Nephron (organoid): ENCODE measurements at regions not wholly inside any gene's neighbourhood (a gene's known extent, or its start where the extent isn't known, plus 50 kb on each side); places are given as distances from the start of the nearest gene placed in this dataset.

Experiments
- H3K27ac Mint-ChIP-seq, 3 experiments: 2 replicates each; pipeline ENCODE4 v1.8.0; 2020; ENCODE audit warnings: mixed read lengths in 3 of 3, mild to moderate bottlenecking in 2 of 3, moderate library complexity in 1 of 3
- H3K27me3 Mint-ChIP-seq: 2 replicates; pipeline ENCODE4 v1.8.0; 2021; ENCODE audit warnings: low read depth, mild to moderate bottlenecking, moderate library complexity, mixed read lengths
- H3K36me3 Mint-ChIP-seq: 2 replicates; pipeline ENCODE4 v1.8.0; 2020; ENCODE audit warnings: low read depth, mixed read lengths
- H3K4me1 Mint-ChIP-seq: 2 replicates; pipeline ENCODE4 v1.8.0; 2020; ENCODE audit warnings: mixed read lengths
- H3K4me3 Mint-ChIP-seq, 3 experiments: 2 replicates each; pipeline ENCODE4 v1.8.0; 2020; ENCODE audit warnings: mild to moderate bottlenecking in 3 of 3, mixed read lengths in 3 of 3, moderate library complexity in 2 of 3
- H3K9me3 Mint-ChIP-seq: 2 replicates; pipeline ENCODE4 v1.8.0; 2020; ENCODE audit warnings: mixed read lengths
- TF ChIP-seq, protein P1 (sequence below), 3 experiments: fragments of 200-600 bp; sonication (generic); IDR thresholded peaks; one replicate each; pipeline ENCODE4 v1.5.0; 2021; ENCODE audit warnings: antibody characterized with exemption in 3 of 3; ENCODE audit not compliant: unreplicated experiment in 3 of 3

DNA sequence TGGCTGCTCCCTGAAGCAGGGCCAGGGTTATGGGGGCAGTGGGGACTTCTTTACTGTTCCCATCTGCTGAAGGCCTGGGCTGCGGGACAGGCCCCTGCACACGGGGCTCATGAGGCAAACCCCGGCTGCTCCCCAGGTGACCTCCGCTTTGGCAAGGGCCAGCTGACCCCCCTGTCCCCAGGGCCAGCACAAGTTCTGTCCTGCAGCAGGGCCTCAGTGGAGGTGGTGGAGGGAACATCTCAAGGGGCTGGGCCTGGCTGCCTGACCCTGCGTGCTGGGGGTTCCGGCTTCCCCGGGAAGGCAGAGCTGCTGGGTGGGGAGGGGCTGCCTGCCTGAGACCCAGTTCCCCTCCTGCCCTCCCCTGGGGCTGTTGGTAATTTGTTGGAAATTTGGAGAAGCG, 67.4 kb upstream of the RNU6ATAC start:
- no peak overlapping the region for H3K27ac Mint-ChIP-seq
- peaks cover 51% of the 10 kb centered on the region for H3K27me3 Mint-ChIP-seq
- no peaks in the 10 kb centered on the region for H3K36me3 Mint-ChIP-seq
- no peaks in the 10 kb centered on the region for H3K9me3 Mint-ChIP-seq
- H3K4me3 Mint-ChIP-seq: no peak overlapping the region
- peaks cover 17% of the 10 kb centered on the region for H3K4me1 Mint-ChIP-seq
- TF ChIP-seq, protein P1, sequence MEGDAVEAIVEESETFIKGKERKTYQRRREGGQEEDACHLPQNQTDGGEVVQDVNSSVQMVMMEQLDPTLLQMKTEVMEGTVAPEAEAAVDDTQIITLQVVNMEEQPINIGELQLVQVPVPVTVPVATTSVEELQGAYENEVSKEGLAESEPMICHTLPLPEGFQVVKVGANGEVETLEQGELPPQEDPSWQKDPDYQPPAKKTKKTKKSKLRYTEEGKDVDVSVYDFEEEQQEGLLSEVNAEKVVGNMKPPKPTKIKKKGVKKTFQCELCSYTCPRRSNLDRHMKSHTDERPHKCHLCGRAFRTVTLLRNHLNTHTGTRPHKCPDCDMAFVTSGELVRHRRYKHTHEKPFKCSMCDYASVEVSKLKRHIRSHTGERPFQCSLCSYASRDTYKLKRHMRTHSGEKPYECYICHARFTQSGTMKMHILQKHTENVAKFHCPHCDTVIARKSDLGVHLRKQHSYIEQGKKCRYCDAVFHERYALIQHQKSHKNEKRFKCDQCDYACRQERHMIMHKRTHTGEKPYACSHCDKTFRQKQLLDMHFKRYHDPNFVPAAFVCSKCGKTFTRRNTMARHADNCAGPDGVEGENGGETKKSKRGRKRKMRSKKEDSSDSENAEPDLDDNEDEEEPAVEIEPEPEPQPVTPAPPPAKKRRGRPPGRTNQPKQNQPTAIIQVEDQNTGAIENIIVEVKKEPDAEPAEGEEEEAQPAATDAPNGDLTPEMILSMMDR (IDR thresholded peaks at IDR 0.05; ENCODE audit: unreplicated experiment in 3 of 3): no peak

DNA sequence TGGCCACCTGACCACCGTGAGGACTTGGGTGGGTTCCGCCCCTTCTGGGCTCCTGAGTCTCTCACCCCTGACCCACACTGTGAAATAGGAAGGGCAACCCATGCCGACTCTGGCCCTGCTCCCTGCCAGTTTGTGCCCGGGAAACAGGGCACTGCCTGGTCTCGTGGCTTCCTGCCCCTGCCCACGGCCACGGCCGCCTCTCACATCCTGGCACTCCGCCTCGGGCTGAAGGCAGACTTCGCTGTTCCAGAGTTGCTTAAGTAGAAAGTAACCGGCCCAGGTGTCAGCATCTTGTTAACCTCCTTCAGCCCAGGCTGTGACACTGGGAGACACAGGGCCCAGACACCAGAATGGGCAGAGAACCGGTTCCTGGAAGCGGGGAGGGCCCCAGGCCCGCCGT, 68.7 kb upstream of the RNU6ATAC start:
- Mint-ChIP-seq H3K36me3 (no peaks in the 10 kb centered on the region), H3K27ac (no peak overlapping the region), H3K9me3 (no peaks in the 10 kb centered on the region), H3K27me3 (peaks cover 42% of the 10 kb centered on the region), H3K4me3 (no peak overlapping the region), H3K4me1 (peaks cover 10% of the 10 kb centered on the region)
- TF ChIP-seq, protein P1 (IDR thresholded peaks at IDR 0.05; ENCODE audit: unreplicated experiment in 3 of 3): no peak

DNA sequence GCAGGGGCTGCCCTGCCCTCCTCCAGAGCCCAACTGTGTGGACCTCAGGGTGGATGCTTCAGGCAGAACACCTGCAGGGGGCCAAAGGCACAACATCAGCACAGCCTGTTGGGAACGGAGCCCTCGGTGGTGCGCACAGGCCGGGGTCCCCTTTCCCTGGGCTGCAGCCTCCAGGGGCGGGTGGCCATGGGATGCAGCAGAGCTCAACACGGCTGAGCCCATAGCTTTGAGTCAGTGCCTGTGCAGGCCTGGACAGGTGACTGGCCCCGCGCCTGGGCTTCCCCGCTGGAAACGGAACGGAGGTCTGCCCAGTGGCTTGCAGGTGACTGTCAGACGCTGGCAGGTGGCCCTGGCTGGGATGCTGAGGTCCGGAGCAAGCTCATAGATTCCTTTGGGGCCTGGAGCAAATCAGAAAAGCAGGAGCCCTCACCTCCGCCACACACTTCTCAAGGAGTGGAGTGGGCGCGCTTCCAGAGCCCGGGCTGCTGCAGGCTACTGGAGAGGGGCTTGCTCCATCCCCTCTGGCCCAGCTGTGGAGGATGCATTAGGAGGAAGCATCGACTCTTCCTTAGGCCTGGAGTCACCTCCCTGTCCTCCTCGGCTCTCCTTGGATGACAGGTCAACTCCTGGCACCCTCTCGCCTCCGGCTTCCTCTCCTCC, 69.8 kb upstream of the RNU6ATAC start:
- Mint-ChIP-seq H3K4me1 (peaks cover 5% of the 10 kb centered on the region), H3K36me3 (no peaks in the 10 kb centered on the region), H3K9me3 (no peaks in the 10 kb centered on the region), H3K27ac (no peak overlapping the region), H3K4me3 (no peak overlapping the region), H3K27me3 (peaks cover 38% of the 10 kb centered on the region)
- TF ChIP-seq, protein P1 (IDR thresholded peaks at IDR 0.05; ENCODE audit: unreplicated experiment in 3 of 3): no peak

DNA sequence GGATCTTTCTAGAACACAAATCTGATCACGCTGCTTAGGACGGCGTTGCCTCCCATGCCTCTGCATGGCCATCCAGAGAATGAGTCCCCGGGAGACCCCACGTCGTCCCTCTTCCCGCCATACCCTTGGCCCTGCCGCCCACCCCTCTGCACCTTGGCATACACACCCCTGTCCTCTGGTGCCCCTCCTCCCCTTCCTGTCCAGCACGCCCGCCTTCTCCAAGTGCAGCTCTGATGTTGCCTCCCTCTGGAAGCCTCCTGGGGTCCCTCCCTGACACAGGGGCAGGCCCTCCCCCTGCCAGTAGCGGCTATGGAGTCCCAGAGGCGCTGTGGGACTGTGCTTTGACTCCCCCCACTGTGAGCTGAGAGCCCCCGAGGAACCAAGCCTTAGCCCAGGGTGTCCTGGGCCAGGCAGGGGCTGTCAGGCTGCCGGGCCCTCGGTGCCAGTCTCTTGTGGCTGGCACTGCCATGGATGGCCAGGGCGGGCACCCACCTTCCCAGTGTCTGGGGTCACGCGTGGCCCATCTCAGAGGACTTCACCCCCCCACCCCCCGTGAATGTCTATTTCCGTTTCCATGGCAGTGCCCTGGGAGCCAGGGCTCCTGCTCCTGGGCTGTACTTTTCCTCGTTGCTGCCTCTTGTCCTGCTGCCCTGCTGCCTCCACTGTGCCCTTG, 70.5 kb upstream of the RNU6ATAC start:
- H3K27me3 Mint-ChIP-seq: peaks cover 35% of the 10 kb centered on the region
- TF ChIP-seq, protein P1 (IDR thresholded peaks at IDR 0.05; ENCODE audit: unreplicated experiment in 3 of 3): no peak
- H3K27ac Mint-ChIP-seq: no peak overlapping the region
- H3K9me3 Mint-ChIP-seq: no peaks in the 10 kb centered on the region
- H3K4me1 Mint-ChIP-seq: peaks cover 5% of the 10 kb centered on the region
- no peak overlapping the region for H3K4me3 Mint-ChIP-seq
- no peaks in the 10 kb centered on the region for H3K36me3 Mint-ChIP-seq

DNA sequence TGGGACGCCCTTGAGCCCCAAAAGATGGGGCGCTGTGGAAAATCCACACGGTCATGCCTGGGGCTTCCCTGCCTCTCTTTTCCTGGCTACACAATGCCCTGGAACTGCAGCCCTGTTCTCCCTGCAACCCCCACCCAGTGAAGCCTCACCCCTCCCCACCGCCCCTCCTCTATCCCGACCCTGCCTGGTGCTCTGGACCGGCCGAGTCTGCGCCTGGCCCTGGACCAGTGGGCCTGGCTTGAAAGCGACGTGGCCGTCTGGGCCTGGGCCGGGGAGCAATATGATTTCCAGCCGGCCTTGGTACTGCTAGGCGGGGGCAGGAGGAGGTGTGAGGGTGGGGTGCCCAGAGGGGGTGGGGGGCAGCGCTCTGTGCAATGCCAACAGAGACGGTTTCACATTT, 71.0 kb upstream of the RNU6ATAC start:
- TF ChIP-seq, protein P1 (IDR thresholded peaks at IDR 0.05; ENCODE audit: unreplicated experiment in 3 of 3): no peak
- Mint-ChIP-seq H3K4me3 (no peak overlapping the region), H3K27me3 (peaks cover 32% of the 10 kb centered on the region), H3K4me1 (peaks cover 10% of the 10 kb centered on the region), H3K36me3 (no peaks in the 10 kb centered on the region), H3K27ac (no peak overlapping the region), H3K9me3 (no peaks in the 10 kb centered on the region)

DNA sequence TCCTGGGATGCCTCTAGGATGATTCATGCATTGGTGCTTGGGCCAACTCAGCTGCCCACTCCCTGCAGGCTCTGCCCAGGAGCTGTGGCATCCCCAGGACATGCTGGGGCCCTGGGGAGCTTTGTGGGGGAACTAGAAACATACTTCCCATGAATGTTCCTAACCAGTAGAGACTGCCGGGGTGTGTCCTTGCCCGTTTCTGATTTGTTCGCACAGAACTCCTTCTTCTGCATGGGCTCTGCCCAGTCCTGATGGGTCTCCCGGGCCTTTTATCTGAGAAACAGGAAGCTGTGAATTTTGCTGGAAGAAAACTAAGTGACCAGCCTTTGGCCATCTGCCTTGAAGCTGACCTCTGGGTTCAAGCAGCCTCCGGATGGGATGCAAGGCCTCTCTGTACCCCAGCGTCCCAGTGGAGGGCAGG, 71.6 kb upstream of the RNU6ATAC start:
- TF ChIP-seq, protein P1 (IDR thresholded peaks at IDR 0.05; ENCODE audit: unreplicated experiment in 3 of 3): no peak
- H3K4me3 Mint-ChIP-seq: no peak overlapping the region
- H3K9me3 Mint-ChIP-seq: no peaks in the 10 kb centered on the region
- H3K27me3 Mint-ChIP-seq: peaks cover 30% of the 10 kb centered on the region
- no peaks in the 10 kb centered on the region for H3K36me3 Mint-ChIP-seq
- H3K4me1 Mint-ChIP-seq: peaks cover 13% of the 10 kb centered on the region
- H3K27ac Mint-ChIP-seq: peak overlapping the region in 1 of 3 experiments; percentile 64
